ENCODE measurements at regions not wholly inside any gene's neighbourhood (a gene's known extent, or its start where the extent isn't known, plus 50 kb on each side); places are given as distances from the start of the nearest gene placed in this dataset.

- TF ChIP-seq CTCF (IDR thresholded peaks at IDR 0.05; ENCODE audit: insufficient read depth, low read depth, low read length) (no peak), EZH2 (IDR thresholded peaks at IDR 0.05; ENCODE audit: insufficient read depth, low read length) (no peak)
Observed at GRCh38 chr1:22264464-22265341, 121.8 kb upstream of the WNT4 start.
